Stomach (tissue), 8 donors: ENCODE measurements at regions not wholly inside any gene's neighbourhood (a gene's known extent, or its start where the extent isn't known, plus 50 kb on each side); places are given as distances from the start of the nearest gene placed in this dataset.

Experiments
- DNase-seq, 2 donors: peaks; one replicate each; pipeline versions ENCODE4 v3.0.0 to v3.0.0-alpha.2; 2013 to 2019
- H3K27ac ChIP-seq, 5 donors: fragments of 200-600 bp in 4 of 5; sonication (generic) in 4 of 5; one replicate each; pipeline ENCODE4 v1.5.1; 2013 to 2019; ENCODE audit warnings: mild to moderate bottlenecking in 1 of 5, moderate library complexity in 1 of 5
- H3K27me3 ChIP-seq, 3 donors: fragments of 200-600 bp; sonication (generic); one replicate each; pipeline ENCODE4 v1.5.1; 2017 to 2019; ENCODE audit warnings: mixed run types in 1 of 3
- H3K36me3 ChIP-seq, 4 donors: fragments of 200-600 bp; sonication (generic); 1 replicate in 3 of 4; 2 replicates in 1 of 4; pipeline ENCODE4 v1.5.1; 2016 to 2019
- H3K4me1 ChIP-seq, 4 donors: fragments of 200-600 bp; sonication (generic); one replicate each; pipeline ENCODE4 v1.5.1; 2016 to 2019
- H3K4me3 ChIP-seq, 4 donors: fragments of 200-600 bp; sonication (generic) in 3 of 4; one replicate each; pipeline ENCODE4 v1.5.1; 2016 to 2019; ENCODE audit warnings: mild to moderate bottlenecking in 1 of 4
- H3K9me3 ChIP-seq, 4 donors: fragments of 200-600 bp; sonication (generic); one replicate each; pipeline ENCODE4 v1.5.1; 2016 to 2019
- EP300 ChIP-seq: sonication (generic); formaldehyde crosslinking; IDR thresholded peaks from one replicate; pipeline ENCODE4 v1.6.1; 2017; ENCODE audit warnings: antibody characterized with exemption
- POLR2A ChIP-seq, 4 donors: fragments of 450-650 bp; IDR thresholded peaks; one replicate each; pipeline ENCODE4 v1.6.1; 2016; ENCODE audit warnings: antibody characterized with exemption in 4 of 4, control low read depth in 2 of 4, mild to moderate bottlenecking in 1 of 4, moderate library complexity in 1 of 4
- POLR2AphosphoS5 ChIP-seq, 3 donors: sonication (generic); formaldehyde crosslinking; IDR thresholded peaks; one replicate each; pipeline ENCODE4 v1.6.1; 2016; ENCODE audit warnings: antibody characterized with exemption in 3 of 3
- WGBS, 5 donors: extraction: QIAGEN DNeasy Blood & Tissue Kit in 3 of 5; methylation state at CpG; one replicate each; pipeline versions ENCODE4 v1.1.5 to v1.1.7; 2013 to 2018; 5-methylcytosine and 5-hydroxymethylcytosine counted together
- intact Hi-C: fragments of 100-400 bp; cut with DNase I; formaldehyde crosslinking; loops from one replicate; pipeline ENCODE4 v1.15.1; 2023; ENCODE audit warnings: low total_unique reads
- TF ChIP-seq, protein P1 (sequence below), 7 experiments: fragments of 450-650 bp in 4 of 7; fragments of 200-600 bp in 3 of 7; sonication (generic) in 3 of 7; IDR thresholded peaks; one replicate each; pipeline ENCODE4 v1.5.1; 2016 to 2019; ENCODE audit warnings: antibody characterized with exemption in 7 of 7, control low read depth in 2 of 7, mild to moderate bottlenecking in 1 of 7
- donor health status: healthy with polysubstance abuse.
- donor health status: Bipolar disorder and iron deficiency.
- donor health status: healthy.

DNA sequence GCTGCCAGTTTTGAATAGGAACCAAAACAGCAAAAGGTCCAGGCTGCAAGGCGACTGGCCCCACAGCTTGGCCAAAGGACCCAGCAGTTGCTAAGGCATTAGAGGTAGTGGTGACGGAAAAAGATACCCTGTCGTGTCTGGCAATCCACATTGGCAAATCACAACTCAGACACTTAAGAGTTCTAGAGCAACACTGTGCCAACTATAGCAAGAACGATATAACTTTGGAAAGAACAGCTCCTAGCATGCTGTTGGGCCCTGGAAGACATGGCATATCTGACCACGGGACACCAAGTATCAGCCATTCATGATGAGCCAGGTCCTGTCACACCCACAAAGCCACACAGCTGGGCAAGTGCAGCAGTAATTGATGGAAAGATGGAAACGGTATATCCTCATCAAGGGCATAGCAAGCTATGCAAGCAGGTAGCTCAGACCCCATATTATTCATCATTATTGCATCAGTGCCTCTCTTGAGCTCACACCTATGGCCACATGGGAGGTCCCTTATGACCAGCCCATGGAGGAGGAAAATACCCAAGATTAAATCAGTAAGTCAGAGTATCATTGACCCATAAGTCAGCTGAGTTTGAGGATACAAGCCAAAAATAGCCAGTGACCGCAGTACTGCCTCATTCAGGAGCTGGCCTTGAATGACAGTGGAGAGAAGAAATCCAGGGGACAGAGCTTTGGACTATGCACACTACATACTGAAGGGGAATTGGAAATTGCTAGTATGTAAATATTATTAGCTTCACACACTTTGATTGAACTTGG, 221.2 kb downstream of the SETD4 start:
- Histone ChIP-seq H3K27ac (no peak overlapping the region), H3K4me1 (no peaks in the 10 kb centered on the region), H3K27me3 (no peaks in the 10 kb centered on the region), H3K4me3 (no peak overlapping the region), H3K36me3 (no peaks in the 10 kb centered on the region), H3K9me3 (no peaks in the 10 kb centered on the region)
- intact Hi-C loops: no loop called here
- 85 to 90% (median 89%) methylated on average over 7 of the region's 7 CpGs for WGBS, 5 donors
- DNase-seq: no peak
- TF ChIP-seq POLR2A (IDR thresholded peaks at IDR 0.05): no peak
- no peak for TF ChIP-seq POLR2AphosphoS5 (IDR thresholded peaks at IDR 0.05)
- no peak for TF ChIP-seq EP300
- TF ChIP-seq, protein P1, sequence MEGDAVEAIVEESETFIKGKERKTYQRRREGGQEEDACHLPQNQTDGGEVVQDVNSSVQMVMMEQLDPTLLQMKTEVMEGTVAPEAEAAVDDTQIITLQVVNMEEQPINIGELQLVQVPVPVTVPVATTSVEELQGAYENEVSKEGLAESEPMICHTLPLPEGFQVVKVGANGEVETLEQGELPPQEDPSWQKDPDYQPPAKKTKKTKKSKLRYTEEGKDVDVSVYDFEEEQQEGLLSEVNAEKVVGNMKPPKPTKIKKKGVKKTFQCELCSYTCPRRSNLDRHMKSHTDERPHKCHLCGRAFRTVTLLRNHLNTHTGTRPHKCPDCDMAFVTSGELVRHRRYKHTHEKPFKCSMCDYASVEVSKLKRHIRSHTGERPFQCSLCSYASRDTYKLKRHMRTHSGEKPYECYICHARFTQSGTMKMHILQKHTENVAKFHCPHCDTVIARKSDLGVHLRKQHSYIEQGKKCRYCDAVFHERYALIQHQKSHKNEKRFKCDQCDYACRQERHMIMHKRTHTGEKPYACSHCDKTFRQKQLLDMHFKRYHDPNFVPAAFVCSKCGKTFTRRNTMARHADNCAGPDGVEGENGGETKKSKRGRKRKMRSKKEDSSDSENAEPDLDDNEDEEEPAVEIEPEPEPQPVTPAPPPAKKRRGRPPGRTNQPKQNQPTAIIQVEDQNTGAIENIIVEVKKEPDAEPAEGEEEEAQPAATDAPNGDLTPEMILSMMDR (IDR thresholded peaks at IDR 0.05): no peak

DNA sequence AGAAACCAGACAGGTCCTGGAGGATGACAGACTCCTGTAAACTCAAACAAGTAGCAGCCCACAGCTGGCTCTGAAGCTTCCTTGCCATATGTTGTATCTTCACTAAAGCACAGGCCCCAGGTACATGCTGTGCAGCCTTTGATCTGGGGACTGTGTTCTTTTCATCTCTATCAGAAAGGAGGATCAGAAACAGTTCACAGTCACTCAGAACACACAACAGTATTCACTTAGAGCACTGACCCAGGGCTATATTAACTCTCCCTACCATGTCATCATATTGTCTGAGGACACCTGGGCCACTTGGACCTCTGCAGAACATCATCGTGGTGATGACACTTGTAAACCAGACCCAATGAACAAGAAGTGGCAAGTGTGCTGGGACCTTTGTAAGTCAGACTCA, 222.0 kb downstream of the SETD4 start:
- 48 to 72% (median 50%) methylated on average over 1 of the region's 1 CpG for WGBS, 5 donors
- Histone ChIP-seq H3K36me3 (no peaks in the 10 kb centered on the region), H3K27ac (no peak overlapping the region), H3K27me3 (no peaks in the 10 kb centered on the region), H3K4me3 (no peak overlapping the region), H3K4me1 (no peaks in the 10 kb centered on the region), H3K9me3 (no peaks in the 10 kb centered on the region)
- intact Hi-C loops: no loop called here
- no peak for DNase-seq
- TF ChIP-seq POLR2A (IDR thresholded peaks at IDR 0.05): no peak
- no peak for TF ChIP-seq EP300
- TF ChIP-seq, protein P1 (IDR thresholded peaks at IDR 0.05): no peak
- TF ChIP-seq POLR2AphosphoS5 (IDR thresholded peaks at IDR 0.05): no peak

DNA sequence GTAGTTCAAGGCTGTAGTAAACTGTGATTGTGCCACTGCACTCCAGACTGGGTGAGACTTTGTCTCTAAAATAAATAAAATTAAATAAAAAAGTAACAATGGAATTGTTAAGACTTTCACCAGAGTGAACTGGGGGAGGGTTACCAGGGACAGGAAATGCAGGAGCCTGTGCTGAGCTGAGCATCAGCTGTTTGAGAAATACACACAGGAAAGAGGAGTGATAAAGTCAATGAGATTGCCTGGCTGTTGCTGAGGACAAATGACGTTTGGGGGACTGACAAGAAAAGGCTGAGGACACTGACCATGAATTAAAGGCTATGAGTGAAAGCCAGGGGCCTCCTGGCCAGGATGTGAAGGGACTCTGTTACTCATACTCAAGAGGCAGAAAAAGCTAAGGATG, 226.3 kb downstream of the SETD4 start:
- Histone ChIP-seq H3K9me3 (no peaks in the 10 kb centered on the region), H3K27me3 (peaks cover 0 to 17% (median 0%) of the 10 kb centered on the region in 3 donors), H3K36me3 (no peaks in the 10 kb centered on the region), H3K4me3 (no peak overlapping the region), H3K27ac (no peak overlapping the region), H3K4me1 (no peaks in the 10 kb centered on the region)
- no peak for DNase-seq
- TF ChIP-seq, protein P1 (IDR thresholded peaks at IDR 0.05): no peak
- TF ChIP-seq POLR2A (IDR thresholded peaks at IDR 0.05) (no peak), POLR2AphosphoS5 (IDR thresholded peaks at IDR 0.05) (no peak), EP300 (no peak)
- WGBS, 5 donors: 10 to 23% (median 16%) methylated on average over 1 of the region's 1 CpG
- intact Hi-C loops: no loop called here

DNA sequence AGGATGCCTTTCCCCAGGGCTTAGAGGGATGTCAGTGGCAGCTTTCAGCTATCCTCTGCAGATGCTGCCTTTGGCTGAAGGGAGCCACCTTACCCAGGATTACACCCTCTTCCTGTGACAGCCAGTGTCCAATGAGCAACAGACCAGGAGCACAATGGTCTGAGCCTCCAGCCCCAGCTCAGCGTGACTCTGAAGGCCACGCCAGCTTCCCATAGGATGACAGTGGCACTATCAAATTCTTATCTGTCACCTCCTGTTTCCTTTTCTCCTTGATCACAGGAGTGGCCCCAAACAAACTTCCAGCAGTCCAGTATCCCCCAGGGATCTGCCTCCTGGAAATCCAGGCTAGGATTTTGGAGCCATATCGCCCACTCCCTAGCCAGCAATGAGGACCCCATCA, 226.9 kb downstream of the SETD4 start:
- TF ChIP-seq POLR2A (IDR thresholded peaks at IDR 0.05): no peak
- TF ChIP-seq, protein P1 (IDR thresholded peaks at IDR 0.05): no peak
- no peak for TF ChIP-seq EP300
- TF ChIP-seq POLR2AphosphoS5 (IDR thresholded peaks at IDR 0.05): no peak
- intact Hi-C loops: no loop called here
- Histone ChIP-seq H3K4me1 (no peaks in the 10 kb centered on the region), H3K36me3 (no peaks in the 10 kb centered on the region), H3K27me3 (peaks cover 0 to 18% (median 0%) of the 10 kb centered on the region in 3 donors), H3K4me3 (no peak overlapping the region), H3K27ac (no peak overlapping the region), H3K9me3 (no peaks in the 10 kb centered on the region)
- no peak for DNase-seq
- 64 to 89% (median 74%) methylated on average over 3 of the region's 3 CpGs for WGBS, 5 donors
